ENCODE measurements at regions not wholly inside any gene's neighbourhood (a gene's known extent, or its start where the extent isn't known, plus 50 kb on each side); places are given as distances from the start of the nearest gene placed in this dataset.

DNA sequence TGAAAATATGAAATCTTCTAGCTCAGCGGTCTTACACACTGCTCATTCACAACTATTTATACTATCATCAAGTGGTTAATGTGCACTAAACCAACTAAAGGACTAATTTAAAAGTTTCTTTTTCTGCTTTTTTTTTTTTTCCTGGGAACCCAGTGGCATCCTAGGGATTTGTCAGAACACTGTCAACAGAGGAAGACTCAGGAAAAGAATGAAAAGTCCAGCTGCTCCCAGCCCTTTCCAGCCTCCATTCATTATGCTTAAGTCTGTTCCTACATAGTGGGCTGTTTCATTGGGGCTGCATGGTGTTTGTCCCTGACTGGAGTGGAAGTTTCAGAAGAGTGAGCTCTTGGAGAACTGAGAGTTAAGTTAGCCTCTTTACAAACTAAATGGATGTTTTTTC, 391.1 kb downstream of the AASDHPPT start (continued):
- TF ChIP-seq MXI1 (IDR thresholded peaks at IDR 0.05; ENCODE audit: borderline replicate concordance, low read depth, low read length) (no peak), ZSCAN31 (CRISPR knock-in tag; IDR thresholded peaks at IDR 0.05; ENCODE audit: low read depth) (no peak), POLR2A (IDR thresholded peaks at IDR 0.05; ENCODE audit: insufficient read depth in 1 of 2, low read depth in 2 of 2, low read length in 2 of 2) (no peak), ZNF775 (CRISPR knock-in tag; IDR thresholded peaks at IDR 0.05; ENCODE audit: borderline replicate concordance) (no peak), ZFY (CRISPR knock-in tag; IDR thresholded peaks at IDR 0.05) (no peak), ZNF768 (CRISPR knock-in tag; IDR thresholded peaks at IDR 0.05) (no peak), ZNF292 (CRISPR knock-in tag; IDR thresholded peaks at IDR 0.05; ENCODE audit: borderline replicate concordance, low read depth) (no peak), EEA1 (CRISPR knock-in tag; IDR thresholded peaks at IDR 0.05; ENCODE audit: borderline replicate concordance) (no peak), RBFOX2 (IDR thresholded peaks at IDR 0.05; ENCODE audit: low read depth, low read length) (no peak), HNRNPK (IDR thresholded peaks at IDR 0.05; ENCODE audit: low read depth, low read length, poor library complexity, severe bottlenecking) (no peak)
- TF ChIP-seq, protein P1, sequence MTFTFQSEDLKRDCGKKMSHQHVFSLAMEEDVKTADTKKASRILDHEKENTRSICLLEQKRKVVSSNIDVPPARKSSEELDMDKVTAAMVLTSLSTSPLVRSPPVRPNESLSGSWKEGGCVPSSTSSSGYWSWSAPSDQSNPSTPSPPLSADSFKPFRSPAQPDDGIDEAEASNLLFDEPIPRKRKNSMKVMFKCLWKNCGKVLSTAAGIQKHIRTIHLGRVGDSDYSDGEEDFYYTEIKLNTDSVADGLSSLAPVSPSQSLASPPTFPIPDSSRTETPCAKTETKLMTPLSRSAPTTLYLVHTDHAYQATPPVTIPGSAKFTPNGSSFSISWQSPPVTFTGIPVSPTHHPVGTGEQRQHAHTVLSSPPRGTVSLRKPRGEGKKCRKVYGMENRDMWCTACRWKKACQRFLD (CRISPR knock-in tag; IDR thresholded peaks at IDR 0.05; ENCODE audit: borderline replicate concordance) = no peak

DNA sequence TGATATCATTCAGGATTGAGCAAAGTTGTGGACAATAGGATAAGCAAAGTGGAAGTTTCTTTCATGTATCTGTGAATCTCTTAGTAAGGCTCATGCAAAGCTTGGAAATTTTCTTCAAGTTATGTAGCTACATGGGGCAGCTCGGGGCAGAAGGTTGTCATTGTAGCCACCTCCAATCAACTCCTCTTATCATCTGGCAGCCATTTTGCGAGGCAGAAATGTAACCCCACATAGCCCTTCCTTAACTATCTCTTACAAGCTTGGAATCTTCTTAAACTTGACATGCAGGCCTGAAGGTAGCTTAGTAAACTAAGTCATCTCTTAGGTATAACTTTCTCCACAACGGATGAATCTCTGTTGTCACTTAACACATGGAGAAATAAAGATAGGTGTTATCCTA, 392.8 kb downstream of the AASDHPPT start:
- H3K4me1 ChIP-seq (ENCODE audit: insufficient read depth, low read length) = peaks cover 27% of the 10 kb centered on the region
- no TSS peak for BruUV-seq (replicated peaks)
- POLR2A ChIA-PET = no interaction called here

More for the DNA sequence above, 392.8 kb downstream of the AASDHPPT start:
- TF ChIP-seq ZNF660 (CRISPR knock-in tag; IDR thresholded peaks at IDR 0.05; ENCODE audit: borderline replicate concordance, low read depth) = no peak
- TF ChIP-seq NPAS2 (CRISPR knock-in tag; IDR thresholded peaks at IDR 0.05; ENCODE audit: borderline replicate concordance) = no peak
- TF ChIP-seq TP53 (CRISPR knock-in tag; conservative IDR thresholded peaks at IDR 0.05) = no peak
- TF ChIP-seq SYNCRIP (IDR thresholded peaks at IDR 0.05; ENCODE audit: insufficient read depth, low read depth, low read length) = no peak
- TF ChIP-seq, protein P2, sequence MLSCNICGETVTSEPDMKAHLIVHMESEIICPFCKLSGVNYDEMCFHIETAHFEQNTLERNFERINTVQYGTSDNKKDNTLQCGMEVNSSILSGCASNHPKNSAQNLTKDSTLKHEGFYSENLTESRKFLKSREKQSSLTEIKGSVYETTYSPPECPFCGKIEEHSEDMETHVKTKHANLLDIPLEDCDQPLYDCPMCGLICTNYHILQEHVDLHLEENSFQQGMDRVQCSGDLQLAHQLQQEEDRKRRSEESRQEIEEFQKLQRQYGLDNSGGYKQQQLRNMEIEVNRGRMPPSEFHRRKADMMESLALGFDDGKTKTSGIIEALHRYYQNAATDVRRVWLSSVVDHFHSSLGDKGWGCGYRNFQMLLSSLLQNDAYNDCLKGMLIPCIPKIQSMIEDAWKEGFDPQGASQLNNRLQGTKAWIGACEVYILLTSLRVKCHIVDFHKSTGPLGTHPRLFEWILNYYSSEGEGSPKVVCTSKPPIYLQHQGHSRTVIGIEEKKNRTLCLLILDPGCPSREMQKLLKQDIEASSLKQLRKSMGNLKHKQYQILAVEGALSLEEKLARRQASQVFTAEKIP (CRISPR knock-in tag; IDR thresholded peaks at IDR 0.05; ENCODE audit: borderline replicate concordance) = no peak
- no peak for TF ChIP-seq ZKSCAN1 (IDR thresholded peaks at IDR 0.05; ENCODE audit: low read length)
- TF ChIP-seq WIZ (CRISPR knock-in tag; IDR thresholded peaks at IDR 0.05) = no peak
- TF ChIP-seq KLF13 (CRISPR knock-in tag; IDR thresholded peaks at IDR 0.05) = no peak
- no peak for TF ChIP-seq SMARCE1 (IDR thresholded peaks at IDR 0.05; ENCODE audit: borderline replicate concordance)
- no peak for TF ChIP-seq DNMT1 (CRISPR knock-in tag; IDR thresholded peaks at IDR 0.05)
- no peak for TF ChIP-seq FOSL1 (CRISPR knock-in tag; IDR thresholded peaks at IDR 0.05; ENCODE audit: borderline replicate concordance)
- TF ChIP-seq FLYWCH1 (CRISPR knock-in tag; IDR thresholded peaks at IDR 0.05) = no peak
- no peak for TF ChIP-seq NAIF1 (CRISPR knock-in tag; IDR thresholded peaks at IDR 0.05; ENCODE audit: borderline replicate concordance)
- TF ChIP-seq SMC3 (IDR thresholded peaks at IDR 0.05; ENCODE audit: low read length) = no peak
- TF ChIP-seq GABPB1 (CRISPR knock-in tag; IDR thresholded peaks at IDR 0.05) = no peak
- CTCF ChIA-PET (ENCODE audit: low intra/inter-chr PET ratio, low total read pairs) = no interaction called here
- no peak overlapping the region for H3K9ac ChIP-seq (ENCODE audit: insufficient read depth, low read depth, low read length)
- H2AFZ ChIP-seq (ENCODE audit: low read length) = no peak overlapping the region
- FAIRE-seq = no peak
- peaks cover 77% of the 10 kb centered on the region for H3K9me3 ChIP-seq (ENCODE audit: low read length)
- intact Hi-C loops (cut with micrococcal nuclease; ENCODE audit: unreplicated experiment) = no loop called here
- no peaks in the 10 kb centered on the region for H3K27me3 ChIP-seq (ENCODE audit: control insufficient read depth in 1 of 2, insufficient read depth in 2 of 2, low read length in 2 of 2)
- no peak for ATAC-seq
- no peak overlapping the region for H3K4me2 ChIP-seq (ENCODE audit: low read depth, low read length)
- no peak overlapping the region for H3K27ac ChIP-seq (ENCODE audit: extremely low read length, insufficient read depth, low read length)
- 32% methylated on average over 3 of the region's 3 CpGs for WGBS (ENCODE audit: low lambda C conversion rate)
- no peaks in the 10 kb centered on the region for H3K79me2 ChIP-seq (ENCODE audit: insufficient read depth, low read length)
- in situ Hi-C loops (cut with HindIII; ENCODE audit: extremely low pct_ligation_motif_present, low pct_unique_long_range_greater_than_20kb) = no loop called here
- H4K20me1 ChIP-seq (ENCODE audit: insufficient read depth, low read length) = no peaks in the 10 kb centered on the region
- H3K4me3 ChIP-seq (replicated peaks in 1 of 3; ENCODE audit: insufficient read depth in 1 of 3, low read depth in 2 of 3, low read length in 3 of 3) = no peak overlapping the region
- no peak for DNase-seq (ENCODE audit: low spot score)
- no peaks in the 10 kb centered on the region for H3K36me3 ChIP-seq (replicated peaks in 1 of 2; ENCODE audit: control insufficient read depth in 1 of 2, insufficient read depth in 2 of 2, low read length in 2 of 2)
